ENCODE measurements at regions not wholly inside any gene's neighbourhood (a gene's known extent, or its start where the extent isn't known, plus 50 kb on each side); places are given as distances from the start of the nearest gene placed in this dataset.

DNA sequence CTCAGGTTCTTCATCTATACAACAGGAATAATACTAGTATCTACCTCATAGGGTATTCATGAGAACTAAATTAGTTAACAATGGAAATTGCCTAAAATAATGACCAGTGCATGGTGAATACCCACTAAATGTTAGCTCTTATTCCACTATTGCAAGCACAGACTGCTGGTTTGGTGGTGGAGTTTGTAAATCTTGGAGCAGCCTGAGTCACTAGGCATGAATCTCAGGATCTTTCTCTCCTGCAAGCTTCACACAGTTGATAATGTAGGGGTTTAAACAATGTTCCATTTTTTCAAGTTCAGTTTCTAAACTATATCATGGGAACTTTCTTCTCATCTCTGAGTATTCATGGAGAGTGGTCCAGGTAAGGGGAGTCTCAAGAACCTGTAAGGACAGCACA lies 84.0 kb downstream of the OSR1 start:
- TF ChIP-seq, protein P1, sequence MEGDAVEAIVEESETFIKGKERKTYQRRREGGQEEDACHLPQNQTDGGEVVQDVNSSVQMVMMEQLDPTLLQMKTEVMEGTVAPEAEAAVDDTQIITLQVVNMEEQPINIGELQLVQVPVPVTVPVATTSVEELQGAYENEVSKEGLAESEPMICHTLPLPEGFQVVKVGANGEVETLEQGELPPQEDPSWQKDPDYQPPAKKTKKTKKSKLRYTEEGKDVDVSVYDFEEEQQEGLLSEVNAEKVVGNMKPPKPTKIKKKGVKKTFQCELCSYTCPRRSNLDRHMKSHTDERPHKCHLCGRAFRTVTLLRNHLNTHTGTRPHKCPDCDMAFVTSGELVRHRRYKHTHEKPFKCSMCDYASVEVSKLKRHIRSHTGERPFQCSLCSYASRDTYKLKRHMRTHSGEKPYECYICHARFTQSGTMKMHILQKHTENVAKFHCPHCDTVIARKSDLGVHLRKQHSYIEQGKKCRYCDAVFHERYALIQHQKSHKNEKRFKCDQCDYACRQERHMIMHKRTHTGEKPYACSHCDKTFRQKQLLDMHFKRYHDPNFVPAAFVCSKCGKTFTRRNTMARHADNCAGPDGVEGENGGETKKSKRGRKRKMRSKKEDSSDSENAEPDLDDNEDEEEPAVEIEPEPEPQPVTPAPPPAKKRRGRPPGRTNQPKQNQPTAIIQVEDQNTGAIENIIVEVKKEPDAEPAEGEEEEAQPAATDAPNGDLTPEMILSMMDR (conservative IDR thresholded peaks at IDR 0.05; ENCODE audit: low read depth, low read length), result no peak
- no peak for TF ChIP-seq EZH2 (IDR thresholded peaks at IDR 0.05; ENCODE audit: low read length, unreplicated experiment)
- TF ChIP-seq EZH2phosphoT487 (IDR thresholded peaks at IDR 0.05; ENCODE audit: borderline replicate concordance, low read length), result no peak
